ENCODE measurements at regions not wholly inside any gene's neighbourhood (a gene's known extent, or its start where the extent isn't known, plus 50 kb on each side); places are given as distances from the start of the nearest gene placed in this dataset.
"Not testable (repeated sequence)": the region's sequence is repeated elsewhere in the genome, so short reads cannot be mapped to it uniquely, and the experiment has no call there.

DNA sequence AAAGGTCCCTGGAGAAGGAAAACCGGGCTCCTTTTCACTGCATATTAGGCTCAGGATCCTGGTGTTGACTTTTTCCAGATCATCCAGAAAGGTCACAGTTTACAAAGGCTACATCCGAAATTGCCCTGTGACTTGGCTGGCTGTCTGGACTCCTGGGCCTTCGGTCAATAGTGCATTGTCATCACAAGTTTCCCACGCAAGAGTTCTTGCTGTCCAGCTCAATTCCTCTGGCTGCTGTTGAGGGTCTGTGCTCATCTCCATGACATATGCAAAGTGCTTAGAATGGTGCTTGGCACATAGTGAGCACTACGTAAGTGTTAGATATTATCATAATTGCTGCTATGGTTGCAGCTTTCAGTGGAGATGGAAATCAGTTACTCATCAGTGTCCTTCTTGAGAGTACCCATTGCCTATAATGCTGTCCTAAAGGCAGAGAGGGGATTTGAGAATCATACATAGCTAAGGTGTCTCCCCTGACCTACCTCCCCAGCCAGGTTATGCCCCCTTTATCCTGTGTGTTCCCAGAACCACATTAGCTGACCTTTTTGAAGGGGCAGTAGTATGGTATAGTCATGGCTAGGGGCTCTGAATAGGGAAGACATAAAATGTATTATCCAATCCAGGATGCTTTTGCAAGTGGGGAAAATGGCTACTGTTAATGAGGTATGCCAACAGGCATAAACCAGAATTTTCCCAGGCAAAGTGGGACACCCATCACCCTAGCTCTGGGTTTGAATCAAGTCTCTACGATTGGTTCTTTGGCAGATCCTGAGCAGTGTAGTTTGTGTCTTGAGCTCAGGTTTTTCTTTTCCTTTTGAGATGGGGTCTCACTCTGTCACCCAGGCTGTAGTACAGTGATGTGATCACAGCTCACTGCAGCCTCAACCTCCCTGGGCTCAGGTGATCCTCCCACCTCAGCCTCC is 132.0 kb upstream of the CCND2 start:
- Histone ChIP-seq H3K4me2 (peak overlapping the region; percentile 90; the same call in 1 of the 2 replicates), H2AFZ (ENCODE audit: low read depth) (no peak overlapping the region), H3K9ac (no peak overlapping the region), H3K36me3 (ENCODE audit: insufficient read depth) (no peaks in the 10 kb centered on the region), H3K79me2 (ENCODE audit: insufficient read depth, low read depth) (no peaks in the 10 kb centered on the region), H3K4me1 (ENCODE audit: low read depth, poor library complexity, severe bottlenecking) (peaks cover 72% of the 10 kb centered on the region), H3K4me3 (IDR thresholded peaks at IDR 0.05; ENCODE audit: insufficient read depth, low read depth, low read length) (no peak overlapping the region), H4K20me1 (ENCODE audit: insufficient read depth) (no peaks in the 10 kb centered on the region), H3K27me3 (ENCODE audit: insufficient read depth, low read depth) (no peaks in the 10 kb centered on the region), H3K27ac (no peak overlapping the region)
- TF ChIP-seq, protein P1, sequence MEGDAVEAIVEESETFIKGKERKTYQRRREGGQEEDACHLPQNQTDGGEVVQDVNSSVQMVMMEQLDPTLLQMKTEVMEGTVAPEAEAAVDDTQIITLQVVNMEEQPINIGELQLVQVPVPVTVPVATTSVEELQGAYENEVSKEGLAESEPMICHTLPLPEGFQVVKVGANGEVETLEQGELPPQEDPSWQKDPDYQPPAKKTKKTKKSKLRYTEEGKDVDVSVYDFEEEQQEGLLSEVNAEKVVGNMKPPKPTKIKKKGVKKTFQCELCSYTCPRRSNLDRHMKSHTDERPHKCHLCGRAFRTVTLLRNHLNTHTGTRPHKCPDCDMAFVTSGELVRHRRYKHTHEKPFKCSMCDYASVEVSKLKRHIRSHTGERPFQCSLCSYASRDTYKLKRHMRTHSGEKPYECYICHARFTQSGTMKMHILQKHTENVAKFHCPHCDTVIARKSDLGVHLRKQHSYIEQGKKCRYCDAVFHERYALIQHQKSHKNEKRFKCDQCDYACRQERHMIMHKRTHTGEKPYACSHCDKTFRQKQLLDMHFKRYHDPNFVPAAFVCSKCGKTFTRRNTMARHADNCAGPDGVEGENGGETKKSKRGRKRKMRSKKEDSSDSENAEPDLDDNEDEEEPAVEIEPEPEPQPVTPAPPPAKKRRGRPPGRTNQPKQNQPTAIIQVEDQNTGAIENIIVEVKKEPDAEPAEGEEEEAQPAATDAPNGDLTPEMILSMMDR (conservative IDR thresholded peaks at IDR 0.05; ENCODE audit: low read depth, low read length), result no peak

DNA sequence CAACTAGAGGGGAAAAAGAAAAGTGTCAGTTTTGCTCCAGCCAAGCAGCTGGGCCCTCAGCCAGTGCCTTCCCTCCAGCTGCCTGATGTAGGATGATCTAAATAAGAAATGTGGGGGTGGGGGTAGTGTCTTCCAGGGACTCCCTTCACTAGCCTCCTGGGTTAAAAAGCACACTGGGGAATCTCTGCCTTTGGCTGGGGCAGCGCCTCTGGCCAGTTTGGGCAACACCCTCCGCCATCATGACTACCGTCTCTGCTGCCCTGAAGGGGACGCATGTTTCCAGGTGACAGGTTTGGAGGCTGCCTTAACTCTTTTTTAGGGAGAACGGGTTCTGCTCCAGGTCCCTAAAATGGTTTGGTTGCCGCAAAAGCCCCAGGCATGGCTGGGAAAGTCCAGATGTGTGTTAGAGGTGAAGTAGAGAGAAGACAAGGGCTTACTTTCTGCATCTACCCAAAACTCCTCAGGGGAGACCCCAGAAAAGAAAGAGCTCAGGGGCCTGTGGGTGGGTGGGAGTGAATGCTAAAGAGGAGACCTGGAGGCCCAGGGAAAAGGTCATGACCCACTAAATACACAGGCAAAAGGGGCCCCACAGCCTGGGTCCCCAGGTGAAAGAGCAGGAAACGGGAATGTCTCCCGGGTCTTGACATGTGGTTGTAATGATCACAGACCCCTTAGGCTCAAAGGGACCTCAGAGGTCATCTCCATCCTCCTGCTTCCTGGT is 132.8 kb upstream of the CCND2 start:
- peaks cover 70% of the 10 kb centered on the region for H3K4me1 ChIP-seq (ENCODE audit: low read depth, poor library complexity, severe bottlenecking)

DNA sequence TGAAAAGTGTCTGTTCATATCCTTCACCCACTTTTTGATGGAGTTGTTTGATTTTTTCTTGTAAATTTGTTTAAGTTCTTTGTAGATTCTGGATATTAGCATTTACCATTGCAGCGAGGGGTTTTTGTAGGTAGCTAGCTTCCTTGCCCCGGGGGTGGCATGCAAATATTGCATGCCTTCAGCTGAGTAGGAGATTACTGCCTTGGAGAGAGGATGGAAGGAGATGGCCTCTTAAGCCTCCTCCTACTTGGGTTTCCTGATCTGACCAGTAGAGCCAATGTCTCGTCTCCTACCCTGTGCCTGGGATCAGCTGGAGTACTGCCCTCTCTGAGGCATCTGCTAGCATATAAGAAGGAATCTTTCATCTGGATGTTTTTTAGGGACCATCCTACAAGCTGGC is 134.4 kb upstream of the CCND2 start:
- Histone ChIP-seq H3K36me3 (ENCODE audit: insufficient read depth) (no peaks in the 10 kb centered on the region), H4K20me1 (ENCODE audit: insufficient read depth) (no peaks in the 10 kb centered on the region), H3K27ac (no peak overlapping the region), H3K4me3 (IDR thresholded peaks at IDR 0.05; ENCODE audit: insufficient read depth, low read depth, low read length) (no peak overlapping the region), H2AFZ (ENCODE audit: low read depth) (no peak overlapping the region), H3K27me3 (ENCODE audit: insufficient read depth, low read depth) (no peaks in the 10 kb centered on the region), H3K4me2 (no peak overlapping the region), H3K9ac (no peak overlapping the region), H3K4me1 (ENCODE audit: low read depth, poor library complexity, severe bottlenecking) (peaks cover 56% of the 10 kb centered on the region), H3K79me2 (ENCODE audit: insufficient read depth, low read depth) (no peaks in the 10 kb centered on the region)
- TF ChIP-seq, protein P1 (conservative IDR thresholded peaks at IDR 0.05; ENCODE audit: low read depth, low read length), result no peak

More for the DNA sequence above, 132.8 kb upstream of the CCND2 start:
- Histone ChIP-seq H2AFZ (ENCODE audit: low read depth) (no peak overlapping the region; the same call in 1 of the 2 replicates), H3K4me3 (IDR thresholded peaks at IDR 0.05; ENCODE audit: insufficient read depth, low read depth, low read length) (no peak overlapping the region), H4K20me1 (ENCODE audit: insufficient read depth) (no peaks in the 10 kb centered on the region), H3K9ac (no peak overlapping the region), H3K4me2 (0 out of 2 replicates have a peak overlapping the region, but pooled peaks have one; percentile 21), H3K27ac (no peak overlapping the region), H3K36me3 (ENCODE audit: insufficient read depth) (no peaks in the 10 kb centered on the region), H3K27me3 (ENCODE audit: insufficient read depth, low read depth) (no peaks in the 10 kb centered on the region), H3K79me2 (ENCODE audit: insufficient read depth, low read depth) (no peaks in the 10 kb centered on the region)
- TF ChIP-seq, protein P1 (conservative IDR thresholded peaks at IDR 0.05; ENCODE audit: low read depth, low read length), result no peak

DNA sequence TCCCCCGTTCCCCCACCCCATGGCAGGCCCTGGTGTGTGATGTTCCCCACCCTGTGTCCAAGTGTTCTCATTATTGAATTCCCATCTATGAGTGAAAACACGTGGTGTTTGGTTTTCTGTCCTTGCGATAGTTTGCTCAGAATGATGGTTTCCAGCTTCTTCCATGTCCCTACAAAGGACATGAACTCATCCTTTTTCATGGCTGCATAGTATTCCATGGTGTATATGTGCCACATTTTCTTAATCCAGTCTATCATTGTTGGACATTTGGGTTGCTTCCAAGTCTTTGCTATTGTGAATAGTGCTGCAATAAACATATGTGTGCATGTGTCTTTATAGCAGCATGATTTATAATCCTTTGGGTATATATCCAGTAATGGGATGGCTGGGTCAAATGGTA is 135.0 kb upstream of the CCND2 start:
- not testable (repeated sequence) for H3K9ac ChIP-seq
- peaks cover 50% of the 10 kb centered on the region for H3K4me1 ChIP-seq (ENCODE audit: low read depth, poor library complexity, severe bottlenecking)

More for the DNA sequence above, 135.0 kb upstream of the CCND2 start:
- not testable (repeated sequence) for H3K4me3 ChIP-seq (IDR thresholded peaks at IDR 0.05; ENCODE audit: insufficient read depth, low read depth, low read length); H3K36me3 ChIP-seq (ENCODE audit: insufficient read depth); H3K4me2 ChIP-seq; H4K20me1 ChIP-seq (ENCODE audit: insufficient read depth); H3K79me2 ChIP-seq (ENCODE audit: insufficient read depth, low read depth); H3K27me3 ChIP-seq (ENCODE audit: insufficient read depth, low read depth); H3K27ac ChIP-seq; H2AFZ ChIP-seq (ENCODE audit: low read depth)

Data from KMS-11 (cell line).